Hippocampal formation (tissue), 2 donors: ENCODE measurements at regions not wholly inside any gene's neighbourhood (a gene's known extent, or its start where the extent isn't known, plus 50 kb on each side); places are given as distances from the start of the nearest gene placed in this dataset.
"Not testable (repeated sequence)": the region's sequence is repeated elsewhere in the genome, so short reads cannot be mapped to it uniquely, and the experiment has no call there.

Experiments
- DNase-seq, 2 donors: peaks; one replicate each; lab custom pipeline; 2025; lab: John Stamatoyannopoulos, UW

DNA sequence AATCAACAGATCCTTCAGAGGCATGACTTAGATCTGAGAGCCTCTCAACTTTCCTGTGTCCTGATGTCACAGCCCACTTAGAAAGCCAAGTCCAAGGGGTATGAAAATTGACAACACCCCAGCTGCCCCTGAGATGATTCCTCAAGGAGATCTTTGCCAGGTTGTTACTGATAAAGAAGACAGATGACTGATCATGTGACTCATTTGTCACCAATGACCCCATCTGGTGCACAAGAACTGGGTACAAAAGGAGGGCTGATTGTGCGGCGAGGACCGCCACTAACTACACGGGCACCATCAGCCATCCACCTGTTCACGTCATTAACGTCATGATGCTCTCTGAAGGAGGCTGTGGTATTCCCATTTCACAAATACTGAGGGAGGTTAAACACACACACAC is 583.2 kb upstream of the KLF4 start:
- DNase-seq, result no peak

DNA sequence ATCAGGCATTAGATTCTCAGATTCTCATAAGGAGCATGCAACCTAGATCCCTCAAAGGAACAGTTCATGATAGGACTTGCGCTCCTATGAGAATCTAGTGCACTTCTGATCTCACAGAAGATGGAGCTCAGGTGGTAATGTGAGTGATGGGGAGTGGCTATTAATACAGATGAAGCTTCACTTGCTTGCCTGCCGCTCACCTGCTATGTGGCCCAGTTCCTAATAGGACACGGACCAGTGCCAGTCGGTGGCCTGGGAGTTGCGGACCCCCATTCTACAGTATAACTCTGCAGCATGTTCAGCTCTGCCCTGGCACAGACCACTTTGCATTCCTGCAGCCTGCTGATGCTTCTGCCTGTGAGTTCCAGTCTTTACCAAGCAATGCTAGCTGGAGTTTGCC is 581.3 kb upstream of the KLF4 start:
- DNase-seq, result no peak

DNA sequence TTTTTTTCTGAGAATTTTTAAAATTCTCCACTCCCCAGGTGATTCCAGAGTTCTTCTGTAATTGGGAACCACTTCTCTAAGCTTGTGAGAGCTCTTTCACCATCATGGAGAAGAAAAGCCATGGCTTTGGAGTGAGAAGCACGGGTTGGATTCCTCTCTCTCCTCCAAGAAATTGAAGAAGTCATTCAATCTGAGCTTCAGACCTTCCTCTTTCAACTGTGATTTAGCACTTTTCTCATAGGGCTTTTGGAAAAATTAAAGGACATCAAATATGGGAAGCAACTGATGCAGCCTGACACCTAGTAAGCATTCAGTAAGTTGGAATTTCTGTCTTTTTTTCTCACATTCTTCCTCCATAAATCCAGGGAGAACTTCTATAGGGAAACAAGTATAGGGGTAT is 580.4 kb upstream of the KLF4 start:
- DNase-seq, result no peak

DNA sequence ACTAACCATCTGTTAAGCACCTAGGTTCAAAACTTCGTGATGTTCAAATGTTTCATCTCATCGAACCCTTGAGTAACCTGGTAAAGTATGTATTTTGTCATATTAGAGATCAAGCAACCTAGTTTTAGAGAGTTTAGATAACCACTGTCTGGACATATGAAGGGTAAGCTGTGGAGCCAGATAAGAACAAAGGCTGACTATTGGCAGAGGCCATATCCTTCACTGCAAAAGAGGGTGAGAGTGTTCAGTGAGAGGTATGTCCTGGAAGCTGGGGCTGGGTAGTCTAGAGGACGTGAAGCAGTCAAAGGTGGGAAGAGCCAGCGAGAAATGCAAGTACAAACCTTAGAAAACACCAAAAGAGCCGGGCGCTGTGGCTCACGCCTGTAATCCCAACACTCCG is 573.1 kb upstream of the KLF4 start:
- DNase-seq, result no peak

DNA sequence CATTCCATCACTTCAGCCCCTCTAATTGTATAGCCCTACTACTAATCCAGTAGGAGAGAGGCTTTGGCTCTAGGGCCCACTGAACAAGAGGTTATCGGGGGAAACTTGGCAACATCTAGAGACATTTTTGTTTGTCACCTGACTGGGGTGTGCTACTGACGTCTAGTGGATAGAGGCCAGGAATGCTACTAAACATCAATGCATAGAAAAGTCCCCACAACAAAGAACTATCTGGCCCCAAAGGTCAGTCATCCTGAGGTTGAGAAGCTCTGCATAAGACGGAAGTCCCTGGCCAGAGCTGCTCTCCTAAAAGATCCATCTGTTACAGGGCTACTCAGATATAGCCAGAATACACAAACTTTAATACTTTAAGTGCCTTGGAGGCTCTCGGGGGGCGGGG is 570.6 kb upstream of the KLF4 start:
- no peak for DNase-seq

DNA sequence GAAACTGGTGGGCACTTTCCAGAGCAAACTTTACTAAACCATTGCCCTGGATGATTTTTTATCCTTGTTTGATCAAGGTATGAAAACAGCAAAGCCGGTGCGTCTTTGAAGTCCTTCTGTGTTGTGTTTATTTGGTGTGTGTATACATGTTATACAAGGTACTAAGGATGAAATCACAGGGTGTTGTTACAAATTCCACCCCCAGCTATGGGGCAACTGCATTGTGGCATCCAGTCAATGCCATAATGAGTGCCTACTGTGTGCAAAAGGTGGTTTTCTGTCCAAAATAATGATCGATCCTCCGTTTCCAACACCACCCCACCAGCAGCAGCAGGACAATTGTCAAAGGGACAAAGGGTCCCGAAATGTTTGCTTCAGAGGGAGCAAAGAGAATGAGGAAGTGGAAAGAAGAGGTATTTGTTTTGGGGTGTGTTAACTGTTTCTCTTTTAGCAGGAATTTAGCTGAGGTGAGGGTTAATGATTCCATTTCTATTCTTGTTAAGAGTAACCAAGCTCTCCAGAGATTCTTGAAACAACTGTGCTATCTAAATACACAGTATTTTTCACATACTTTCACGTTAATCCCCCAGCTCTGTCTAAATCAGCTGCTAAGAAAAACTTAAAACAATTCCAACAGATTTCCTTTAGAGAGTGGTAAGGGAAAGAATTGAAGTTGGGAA is 568.7 kb upstream of the KLF4 start:
- DNase-seq, result no peak

DNA sequence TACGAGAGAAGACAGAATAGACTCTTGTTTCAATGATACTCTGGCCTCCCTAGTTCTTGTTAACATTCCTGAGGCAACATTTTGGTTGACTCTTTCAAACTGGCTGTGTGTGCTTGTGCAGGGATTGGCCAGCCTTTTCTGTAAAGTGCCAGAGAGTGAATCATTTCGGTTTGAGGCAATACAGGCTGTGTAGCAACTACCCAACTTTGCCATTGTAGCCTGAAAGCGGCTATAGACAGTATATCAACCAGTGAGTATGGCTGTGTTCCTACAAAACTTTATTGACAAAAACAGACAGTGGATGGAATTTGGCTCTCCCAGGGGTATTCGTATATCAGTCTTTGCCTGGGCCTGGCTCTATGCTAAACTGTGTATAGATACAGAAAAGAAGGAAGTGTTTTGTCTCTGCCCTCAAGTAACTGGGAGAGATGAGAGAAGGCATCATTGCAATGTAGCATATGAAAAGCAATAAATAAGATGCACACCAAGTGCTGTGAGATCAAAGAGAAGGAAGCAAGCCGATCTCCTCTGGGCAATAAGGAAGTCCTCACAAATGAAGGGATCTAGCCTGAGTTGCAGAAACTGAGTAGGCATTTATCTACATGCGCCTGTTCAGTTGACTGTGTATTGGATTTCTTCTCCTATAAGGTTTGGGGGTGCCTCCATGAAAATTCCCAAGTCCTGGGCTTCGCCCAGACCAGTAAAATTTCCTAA is 568.0 kb upstream of the KLF4 start:
- DNase-seq, result no peak

DNA sequence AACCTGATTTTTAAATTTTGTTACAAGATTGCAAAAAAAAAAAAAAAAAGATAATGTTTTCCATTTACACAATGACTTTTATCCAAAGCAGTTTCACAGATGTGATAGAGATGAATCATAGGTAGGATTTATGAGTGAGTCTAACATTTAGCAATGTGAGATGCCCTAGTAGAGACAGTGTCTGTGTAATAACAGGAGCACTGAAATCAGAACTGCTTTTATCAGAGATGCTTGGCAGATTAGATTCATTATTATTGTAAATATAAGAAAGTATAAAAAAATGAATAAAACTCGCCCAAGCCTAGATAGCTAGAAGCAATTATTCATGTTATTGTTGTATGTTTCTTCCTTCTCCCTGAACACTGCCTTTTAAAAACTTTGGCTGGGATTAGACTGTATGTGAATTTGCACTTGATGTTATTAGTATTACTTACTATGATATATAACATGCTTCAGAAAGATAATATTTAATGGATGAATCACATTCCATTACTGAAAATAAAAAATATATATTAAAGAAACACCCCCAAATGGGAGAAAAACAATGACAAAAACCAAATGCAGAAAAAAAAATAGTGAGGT is 567.3 kb upstream of the KLF4 start:
- no peak for DNase-seq

DNA sequence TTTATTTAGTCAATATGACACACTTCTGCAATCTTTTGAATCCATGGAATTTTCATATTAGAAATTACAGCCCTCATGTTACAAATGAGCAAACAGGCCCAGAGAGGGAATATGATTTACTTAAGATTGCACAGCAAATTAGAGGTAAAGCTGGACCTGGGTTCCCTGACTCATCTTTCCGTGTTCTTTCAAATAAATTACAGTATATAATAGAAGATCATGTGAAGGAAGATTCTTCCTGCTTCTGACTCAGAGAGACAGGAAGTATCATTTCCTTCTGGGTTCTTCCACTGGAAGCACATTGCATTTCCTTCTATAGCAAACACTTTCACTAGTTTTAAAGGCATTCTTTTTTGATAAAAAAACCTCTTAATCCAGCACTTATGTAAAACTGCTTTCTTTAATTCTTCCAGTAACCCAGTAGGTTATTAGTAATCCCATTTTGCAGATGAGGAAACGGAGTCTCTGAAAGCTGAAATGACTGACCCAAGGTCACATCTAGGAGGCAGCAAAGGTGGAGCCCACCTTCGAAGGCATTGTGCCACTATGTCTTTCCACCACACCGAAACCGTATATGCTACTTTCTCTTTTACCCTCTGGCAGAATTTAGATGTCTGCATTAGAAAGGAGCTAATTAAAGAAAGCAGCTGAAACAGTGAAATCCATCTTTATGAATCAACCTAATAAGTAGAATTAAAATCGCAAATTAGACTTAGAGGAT is 566.7 kb upstream of the KLF4 start:
- no peak for DNase-seq

DNA sequence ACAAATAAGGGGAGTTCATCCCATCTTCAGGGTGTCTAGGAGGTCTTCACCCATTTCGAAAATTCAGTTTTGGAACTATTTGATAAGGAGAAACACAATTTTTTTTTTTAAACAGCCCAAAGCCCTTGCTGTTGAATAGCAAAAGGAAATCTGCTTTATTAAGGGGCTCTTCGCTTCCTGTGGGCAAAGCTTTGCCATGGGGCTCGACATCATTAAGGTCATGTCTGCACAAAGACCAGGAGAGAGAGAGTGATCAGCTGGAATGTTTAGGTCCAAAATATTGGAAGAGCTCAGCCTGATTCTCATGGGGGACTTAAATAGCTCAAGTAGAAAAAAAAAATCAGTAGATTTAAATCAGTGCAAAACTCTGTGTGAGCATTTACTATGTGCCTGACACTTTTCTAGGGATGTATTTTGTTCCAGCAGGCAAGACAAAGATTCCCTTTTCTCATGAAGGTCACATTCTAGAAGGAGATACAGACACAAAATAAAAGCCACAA is 564.6 kb upstream of the KLF4 start:
- no peak for DNase-seq

DNA sequence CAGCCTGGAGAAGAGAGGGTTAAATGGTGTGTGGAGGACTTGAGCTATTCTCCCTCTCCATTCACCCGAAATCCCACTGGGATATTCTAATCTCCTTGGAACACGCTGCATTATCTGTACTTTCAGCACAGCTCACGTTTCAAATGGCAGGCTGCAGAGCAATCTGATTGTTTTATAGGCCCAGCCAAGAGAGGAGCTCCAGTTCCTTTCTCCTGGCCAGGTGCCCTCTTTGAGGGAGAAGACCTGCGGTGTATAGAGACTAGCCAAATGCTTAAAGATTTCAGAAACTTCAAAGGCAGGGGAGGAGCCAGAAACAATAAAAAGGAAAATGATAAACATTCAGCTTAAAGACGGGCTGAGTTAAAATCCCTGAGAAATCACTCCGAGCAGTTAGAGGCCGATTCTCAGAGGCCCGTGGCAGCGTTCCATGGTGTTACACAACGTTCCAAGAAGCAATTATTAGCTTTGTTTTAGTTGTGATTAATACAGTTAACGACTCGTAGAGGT is 564.0 kb upstream of the KLF4 start:
- DNase-seq, result no peak

DNA sequence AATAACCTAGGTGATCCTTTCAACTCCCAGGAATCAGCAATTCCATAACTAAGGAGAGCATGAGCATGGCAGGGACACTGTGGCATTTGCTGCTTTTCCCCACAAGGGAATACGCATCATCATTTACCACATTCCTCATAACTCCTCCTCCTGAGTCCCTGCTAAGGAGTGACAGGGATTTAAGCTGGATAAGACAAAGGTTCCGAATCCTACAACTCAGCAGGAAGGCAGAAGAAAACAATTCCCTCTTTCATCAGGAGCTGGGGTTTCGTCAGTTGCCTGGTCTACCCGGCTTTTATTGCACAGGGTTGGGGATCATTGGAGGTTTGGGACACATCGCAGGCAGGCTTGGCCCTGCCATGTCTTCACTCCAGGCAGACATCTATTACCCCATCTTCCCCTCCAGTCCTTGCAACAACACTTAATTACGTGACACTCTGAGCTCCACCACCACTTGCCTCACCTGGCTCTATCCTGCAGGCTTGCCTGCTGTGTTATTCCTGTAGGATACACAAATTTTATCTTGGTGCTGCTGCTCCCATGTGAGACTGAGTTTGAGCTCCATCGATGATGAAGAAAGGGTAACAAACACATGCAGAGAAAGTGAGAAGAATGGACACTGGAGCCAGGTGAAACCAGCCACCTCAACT is 563.0 kb upstream of the KLF4 start:
- DNase-seq, result no peak

DNA sequence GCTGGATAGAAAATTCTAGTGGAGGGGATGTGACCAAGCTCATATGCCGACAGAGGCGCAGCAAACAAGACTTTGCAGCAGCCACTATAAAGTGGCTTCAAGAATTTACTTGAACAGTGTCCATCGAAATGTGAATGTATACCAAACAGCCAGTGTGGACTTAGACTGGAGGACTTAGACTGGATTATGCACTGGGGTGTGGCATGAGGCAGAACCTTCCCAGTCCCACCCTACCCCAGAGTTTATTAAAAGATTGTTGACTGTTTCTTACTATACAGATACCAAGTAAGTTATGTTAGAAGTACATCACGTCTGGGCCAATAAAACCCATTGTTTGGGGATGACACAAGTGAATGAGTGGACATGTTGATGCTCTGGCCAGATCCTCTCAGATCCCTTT is 561.3 kb upstream of the KLF4 start:
- DNase-seq, result no peak

DNA sequence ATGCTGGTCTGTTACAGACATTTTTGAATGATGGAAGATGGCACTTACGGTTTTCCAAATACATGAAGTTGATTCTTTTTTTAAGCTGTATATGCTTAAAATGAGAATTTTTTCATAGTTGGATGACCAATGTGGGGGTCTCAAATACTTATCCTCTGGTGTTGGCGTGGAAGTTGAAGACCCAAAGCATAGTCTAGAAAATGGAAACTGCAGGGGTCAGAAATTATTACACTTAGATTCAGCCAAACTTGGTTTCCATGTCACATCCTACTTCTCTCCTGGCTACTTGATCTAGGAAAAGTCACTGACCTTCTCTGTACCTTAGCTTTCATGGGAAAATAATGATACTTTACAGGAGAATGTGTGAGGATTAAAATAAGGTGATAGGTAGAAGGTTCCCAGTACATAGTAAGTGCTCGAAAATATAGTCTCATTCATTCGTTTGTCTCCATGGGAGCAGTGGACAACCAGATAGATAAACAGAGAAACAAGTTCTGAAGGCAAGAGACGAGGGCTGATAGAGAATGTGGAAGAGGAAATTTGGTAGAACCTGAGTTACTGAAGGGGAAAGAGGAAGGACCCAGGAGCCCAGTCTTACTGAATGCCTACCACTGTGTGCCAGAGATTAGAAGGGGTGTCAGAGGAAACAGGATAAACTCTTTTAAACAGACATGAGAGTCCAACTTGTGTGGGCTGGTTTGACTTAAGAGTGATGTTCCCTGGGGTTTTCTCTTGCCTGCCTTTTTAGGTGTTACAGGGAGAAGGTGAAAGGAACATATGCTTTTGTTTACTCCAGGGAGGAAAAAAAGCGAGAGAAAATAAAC is 560.3 kb upstream of the KLF4 start:
- no peak for DNase-seq

DNA sequence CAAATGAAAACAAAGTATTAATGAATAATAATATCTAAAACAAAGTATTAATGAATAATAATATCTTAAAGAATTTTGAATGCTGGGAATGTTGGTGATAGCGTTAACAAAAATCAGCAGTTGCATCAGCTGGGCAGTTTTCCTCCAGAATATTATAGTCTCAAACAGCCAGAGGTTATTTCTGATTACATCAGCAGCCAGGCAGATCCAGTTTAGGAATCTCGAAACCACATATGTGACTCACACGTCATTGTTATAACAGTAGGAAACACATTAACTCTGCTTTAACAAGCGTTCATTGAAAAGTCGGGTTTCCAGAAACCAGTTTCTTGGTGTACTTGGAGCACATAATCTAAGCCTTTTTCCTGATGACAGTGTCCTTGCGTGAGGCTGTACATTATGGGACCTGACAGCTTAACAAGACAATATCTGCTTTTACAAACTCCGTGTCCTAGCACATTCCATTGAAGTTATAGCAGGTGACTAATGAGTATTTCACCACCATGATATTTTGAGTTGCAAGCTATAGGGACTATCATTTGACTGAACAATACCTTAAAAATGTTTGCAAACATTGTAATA is 559.5 kb upstream of the KLF4 start:
- no peak for DNase-seq

DNA sequence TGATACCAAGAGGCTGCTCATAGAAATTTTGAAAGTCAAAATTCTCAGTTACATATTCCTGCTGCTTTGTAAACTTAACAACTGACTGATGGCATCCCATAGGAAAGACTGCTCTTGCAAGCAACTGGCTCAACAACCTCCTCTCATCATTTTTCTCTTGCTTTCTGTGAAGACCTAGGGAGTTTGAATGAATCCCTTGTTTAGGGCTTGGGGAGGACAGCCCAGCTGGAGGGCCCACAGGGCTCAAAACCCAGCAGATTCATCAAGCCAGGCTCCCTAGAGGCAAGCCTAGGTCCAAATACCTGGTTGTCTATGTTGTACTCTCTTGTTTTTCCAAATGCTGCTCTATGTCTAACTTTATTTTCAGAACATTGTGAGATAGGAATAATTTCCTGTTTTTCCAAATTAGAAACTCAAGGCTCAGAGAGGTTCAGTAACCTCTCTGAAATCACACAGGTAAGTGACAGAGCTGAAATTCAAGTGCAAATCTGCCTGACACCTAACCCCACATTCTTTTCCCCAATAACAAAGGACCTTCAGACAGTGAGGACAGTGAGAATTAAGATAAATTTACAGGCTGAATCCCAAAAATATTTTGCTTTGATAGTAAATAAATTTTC is 558.9 kb upstream of the KLF4 start:
- no peak for DNase-seq

DNA sequence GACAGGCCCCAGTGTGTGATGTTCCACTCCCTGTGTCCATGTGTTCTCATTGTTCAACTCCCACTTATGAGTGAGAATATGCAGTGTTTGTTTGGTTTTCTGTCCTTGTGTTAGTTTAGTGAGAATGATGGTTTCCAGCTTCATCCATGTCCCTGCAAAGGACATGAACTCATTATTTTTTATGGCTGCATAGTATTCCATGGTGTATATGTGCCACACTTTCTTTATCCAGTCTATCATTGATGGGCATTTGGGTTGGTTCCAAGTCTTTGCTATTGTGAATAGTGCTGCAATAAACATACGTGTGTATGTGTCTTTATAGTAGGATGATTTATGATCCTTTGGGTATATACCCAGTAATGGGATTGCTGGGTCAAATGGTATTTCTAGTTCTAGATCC is 558.2 kb upstream of the KLF4 start:
- DNase-seq, result not testable (repeated sequence)

DNA sequence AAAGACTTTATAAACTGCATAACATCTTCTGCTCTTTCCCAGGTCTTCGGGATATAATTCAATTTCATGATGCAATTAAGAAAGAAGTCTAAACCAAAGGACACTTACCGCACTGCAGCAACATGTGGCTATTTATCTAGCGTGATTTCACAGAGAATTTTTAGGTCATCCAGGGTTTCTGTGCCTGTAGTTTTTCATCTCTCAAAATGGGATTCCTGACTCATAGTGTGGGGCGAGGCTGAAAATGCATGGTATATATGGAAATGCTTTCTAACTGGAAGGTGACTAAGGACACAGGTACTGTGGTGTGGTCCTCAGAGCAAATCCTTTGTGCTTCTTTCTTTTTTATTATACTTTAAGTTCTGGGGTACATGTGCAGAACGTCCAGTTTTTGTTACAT is 557.7 kb upstream of the KLF4 start:
- no peak for DNase-seq

DNA sequence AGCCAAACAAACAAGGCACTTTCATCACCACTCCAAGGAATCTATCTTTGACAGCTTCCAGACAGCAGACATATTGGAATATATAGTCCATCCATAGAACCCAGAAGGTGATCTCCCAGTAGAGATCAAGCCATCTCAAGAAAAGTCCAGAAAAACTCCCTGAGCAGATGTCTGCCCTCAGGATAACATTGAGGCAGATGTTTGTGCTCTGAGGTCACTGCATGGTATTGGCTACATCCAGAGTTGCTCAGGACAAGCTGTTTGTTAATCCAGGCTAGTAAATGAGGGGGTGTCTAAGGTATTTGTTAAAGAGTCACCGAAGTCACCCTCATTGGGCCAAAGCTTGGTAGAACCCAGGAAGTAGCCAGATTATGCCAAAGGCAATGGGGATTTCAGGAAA is 556.3 kb upstream of the KLF4 start:
- DNase-seq, result no peak

DNA sequence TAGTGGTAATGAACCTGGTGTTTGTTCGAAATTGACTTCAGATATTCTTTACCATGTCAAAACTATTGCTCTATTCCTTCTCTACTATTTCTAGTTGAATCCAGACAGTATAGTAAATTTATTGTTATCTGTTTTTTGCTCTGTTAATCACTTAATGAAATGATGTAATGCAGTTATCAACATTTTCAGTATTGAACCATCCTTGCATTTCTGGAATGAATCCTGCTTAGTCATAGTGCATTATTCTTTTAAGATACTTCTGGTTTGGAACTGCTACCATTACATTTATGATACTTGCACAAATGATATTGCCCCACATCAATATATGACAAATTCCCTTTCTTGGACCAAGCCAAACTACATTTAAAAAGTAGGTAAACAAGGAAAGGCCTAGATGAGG is 554.0 kb upstream of the KLF4 start:
- no peak for DNase-seq
